ENCODE measurements at regions not wholly inside any gene's neighbourhood (a gene's known extent, or its start where the extent isn't known, plus 50 kb on each side); places are given as distances from the start of the nearest gene placed in this dataset.

DNA sequence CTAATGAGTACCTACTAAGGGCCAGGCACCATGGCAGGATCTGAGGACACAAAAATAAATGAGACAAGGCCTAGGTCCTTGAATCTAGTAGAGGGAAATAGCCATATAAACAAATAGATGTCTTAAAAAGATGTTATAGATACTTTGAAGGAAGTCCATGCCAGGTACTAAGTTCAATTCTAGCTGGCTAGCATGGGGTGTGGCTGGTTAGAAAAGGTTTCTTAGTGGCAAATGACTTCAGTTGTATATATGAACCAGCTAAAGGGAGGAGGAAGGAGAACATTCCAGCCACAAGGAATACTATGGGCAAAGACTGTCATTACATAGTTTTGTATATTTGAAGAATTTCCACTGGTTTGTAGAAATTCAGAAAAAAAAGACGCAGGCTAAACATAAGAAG is 133.6 kb upstream of the BMP4 start:
- DNase-seq (ENCODE audit: low spot score): no peak

DNA sequence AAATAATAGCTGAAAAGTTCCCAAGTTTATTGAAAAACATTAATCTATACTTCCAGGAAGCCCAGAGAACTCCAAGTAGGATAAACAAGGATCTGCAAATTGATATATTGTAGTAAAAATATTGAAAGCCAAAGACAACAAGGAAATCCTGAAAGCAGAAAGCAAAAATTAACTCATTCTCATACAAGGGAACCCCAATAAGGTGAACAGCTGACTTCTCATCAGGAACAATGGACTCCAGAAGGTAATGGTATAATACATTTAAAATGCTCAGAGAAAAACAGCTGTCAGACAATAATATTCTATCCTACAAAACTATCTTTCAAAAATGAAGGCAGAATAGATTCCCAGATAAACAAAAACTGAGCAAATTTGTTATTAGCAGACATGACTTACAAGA is 138.1 kb upstream of the BMP4 start:
- FAIRE-seq: no peak
- DNase-seq (ENCODE audit: low spot score): no peak

More for the DNA sequence above, 133.6 kb upstream of the BMP4 start:
- FAIRE-seq: no peak

DNA sequence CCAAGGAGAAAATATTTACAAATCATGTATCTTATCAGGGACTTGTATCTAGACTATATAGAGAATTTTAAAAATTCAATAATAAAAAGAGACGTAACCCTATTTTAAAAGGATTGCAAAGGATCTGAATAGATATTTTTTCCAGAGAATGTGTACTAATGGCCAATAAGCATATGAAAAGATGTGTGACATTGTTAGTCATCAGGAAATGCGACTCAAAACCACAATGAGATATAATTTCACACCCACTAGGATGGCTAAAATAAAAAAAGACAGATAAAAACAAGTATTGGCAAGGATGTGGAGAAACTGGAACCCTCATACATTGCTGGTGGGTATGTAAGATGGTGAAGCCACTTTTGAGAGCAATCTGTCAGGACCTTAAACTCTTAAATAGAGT is 141.9 kb upstream of the BMP4 start:
- DNase-seq (ENCODE audit: low spot score): no peak
- FAIRE-seq: no peak

DNA sequence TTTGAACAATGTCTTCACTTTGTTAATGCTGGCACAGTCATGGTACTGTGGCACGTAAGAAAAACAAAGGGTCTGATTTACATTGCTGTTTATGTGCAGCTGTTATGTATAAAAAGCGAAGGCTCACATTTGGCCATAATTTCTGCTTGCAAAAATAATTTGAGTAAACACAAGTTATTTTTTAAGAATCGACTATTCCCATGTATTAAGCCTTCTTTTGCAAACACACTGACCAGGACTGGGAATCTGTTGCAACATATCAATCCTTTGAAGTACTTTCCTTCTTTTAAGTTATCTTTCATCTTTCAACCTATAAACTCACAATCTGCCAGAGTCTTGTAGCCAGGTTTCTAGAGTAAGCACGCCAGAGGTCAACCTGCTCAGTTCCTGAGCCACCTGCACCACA is 145.4 kb upstream of the BMP4 start:
- DNase-seq (ENCODE audit: low spot score): no peak
- no peak for FAIRE-seq

DNA sequence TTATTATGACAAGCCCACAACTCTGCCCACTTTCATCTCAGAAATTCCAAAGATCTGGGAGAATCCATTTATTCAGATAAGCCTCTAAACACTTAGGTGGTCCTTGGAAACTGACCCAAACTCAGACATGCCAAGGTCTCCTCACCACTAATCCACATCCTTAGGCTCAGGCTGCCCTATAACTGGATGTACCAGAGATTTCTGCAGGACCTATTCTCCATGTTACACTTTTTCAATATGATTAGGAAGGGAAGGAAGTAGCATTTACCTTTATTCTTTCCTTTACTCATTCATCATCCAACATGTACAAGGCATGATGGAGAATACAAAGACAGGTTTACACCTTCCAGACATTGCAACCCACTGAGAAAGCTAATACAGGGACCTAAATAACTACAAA is 145.9 kb upstream of the BMP4 start:
- no peak for FAIRE-seq
- DNase-seq (ENCODE audit: low spot score): no peak

DNA sequence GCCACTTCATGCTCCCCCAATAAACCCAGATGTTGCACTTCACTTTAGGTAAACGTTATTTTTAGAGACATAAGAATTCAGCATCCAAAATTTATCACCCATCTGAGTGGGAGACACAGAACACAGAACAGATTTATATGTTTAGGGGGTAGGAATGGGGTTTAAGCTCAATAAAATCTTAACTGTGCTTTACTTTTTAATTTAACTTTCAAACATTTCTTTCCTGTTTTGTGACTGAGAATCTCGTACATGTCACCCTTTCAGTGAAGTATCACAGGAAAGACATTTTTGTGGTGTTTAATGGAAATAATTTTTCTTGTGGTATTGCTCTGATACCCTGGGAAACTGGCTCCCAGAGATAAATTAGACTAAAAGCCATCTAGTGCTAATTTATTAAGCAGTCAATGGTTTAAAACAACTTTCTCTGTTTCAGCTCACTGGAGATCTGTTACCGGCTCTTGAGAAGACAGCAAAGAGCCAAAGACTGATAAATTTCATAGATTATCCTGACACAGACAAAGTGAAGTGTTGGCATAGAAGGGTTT is 148.0 kb upstream of the BMP4 start:
- FAIRE-seq: no peak
- no peak for DNase-seq (ENCODE audit: low spot score)

DNA sequence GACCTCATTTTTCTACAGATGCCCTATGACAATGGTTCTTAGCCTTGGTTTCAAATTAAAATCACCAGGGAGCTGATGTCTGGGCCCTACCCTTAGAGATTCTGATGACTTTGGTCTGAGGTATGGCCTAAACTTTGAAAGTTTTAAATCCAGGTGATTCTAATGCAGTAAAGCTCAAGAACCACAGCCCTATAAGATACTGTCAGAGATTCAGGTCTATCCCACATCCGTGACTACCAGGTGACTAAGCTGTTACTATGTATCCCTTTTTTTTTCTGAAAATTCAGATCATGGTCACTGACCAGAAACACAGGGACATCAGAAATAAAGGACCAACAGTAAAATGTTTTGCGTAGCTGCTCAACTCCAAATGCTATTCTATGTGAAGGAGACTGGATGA is 148.8 kb upstream of the BMP4 start:
- no peak for FAIRE-seq
- no peak for DNase-seq (ENCODE audit: low spot score)

DNA sequence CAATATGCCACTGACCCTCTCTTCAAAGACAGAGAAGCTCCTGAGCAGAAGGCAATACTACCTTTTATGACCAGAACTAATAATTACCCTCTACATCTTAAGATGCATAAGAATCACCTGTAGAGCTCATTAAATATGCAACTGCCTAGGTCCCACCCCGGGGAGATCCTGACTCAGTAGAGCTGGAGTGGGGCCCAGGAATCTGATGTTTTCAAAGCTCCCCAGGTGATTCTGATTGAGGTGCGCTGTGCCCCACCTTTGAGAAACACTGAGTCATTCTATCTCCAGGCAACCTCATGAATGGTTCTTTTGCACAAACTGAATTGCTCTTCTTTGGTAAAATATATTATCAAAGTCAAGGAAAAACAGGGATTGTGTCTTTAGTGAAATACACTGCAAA is 149.3 kb upstream of the BMP4 start:
- FAIRE-seq (no peak), DNase-seq (ENCODE audit: low spot score) (no peak)

DNA sequence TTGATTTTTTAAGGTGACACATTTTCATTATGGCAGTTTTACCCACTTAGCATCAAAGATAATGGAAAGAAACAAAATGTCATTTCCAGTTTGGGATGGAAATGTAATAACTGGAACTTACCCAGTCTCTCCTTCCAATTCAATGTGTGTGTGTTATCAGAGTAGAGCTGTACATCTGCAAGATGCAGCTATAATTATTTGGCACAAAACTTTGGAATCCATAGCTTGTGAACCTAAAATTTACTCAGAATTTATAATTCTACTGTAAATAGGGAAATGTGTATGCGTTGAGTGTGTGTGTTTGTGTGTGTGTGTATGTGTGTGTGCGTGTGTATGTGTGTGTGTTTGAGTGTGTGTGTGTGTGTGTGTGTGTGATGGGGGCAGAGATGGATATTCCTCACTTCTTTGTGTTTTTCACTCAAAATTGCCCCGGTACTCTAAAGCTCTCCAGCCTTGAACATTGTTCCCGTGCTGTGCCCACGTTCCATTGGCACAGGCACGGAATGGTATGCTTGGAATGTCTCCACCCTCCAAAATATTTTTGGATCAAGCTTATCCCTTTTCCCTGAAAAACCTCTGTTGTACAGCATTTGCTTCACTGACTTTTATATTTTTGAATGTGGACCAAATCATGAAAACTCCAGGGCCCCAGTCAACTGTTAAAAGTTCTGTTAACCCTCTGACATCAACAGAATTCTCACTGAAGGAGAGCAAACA is 150.2 kb upstream of the BMP4 start:
- FAIRE-seq (no peak), DNase-seq (ENCODE audit: low spot score) (no peak)

DNA sequence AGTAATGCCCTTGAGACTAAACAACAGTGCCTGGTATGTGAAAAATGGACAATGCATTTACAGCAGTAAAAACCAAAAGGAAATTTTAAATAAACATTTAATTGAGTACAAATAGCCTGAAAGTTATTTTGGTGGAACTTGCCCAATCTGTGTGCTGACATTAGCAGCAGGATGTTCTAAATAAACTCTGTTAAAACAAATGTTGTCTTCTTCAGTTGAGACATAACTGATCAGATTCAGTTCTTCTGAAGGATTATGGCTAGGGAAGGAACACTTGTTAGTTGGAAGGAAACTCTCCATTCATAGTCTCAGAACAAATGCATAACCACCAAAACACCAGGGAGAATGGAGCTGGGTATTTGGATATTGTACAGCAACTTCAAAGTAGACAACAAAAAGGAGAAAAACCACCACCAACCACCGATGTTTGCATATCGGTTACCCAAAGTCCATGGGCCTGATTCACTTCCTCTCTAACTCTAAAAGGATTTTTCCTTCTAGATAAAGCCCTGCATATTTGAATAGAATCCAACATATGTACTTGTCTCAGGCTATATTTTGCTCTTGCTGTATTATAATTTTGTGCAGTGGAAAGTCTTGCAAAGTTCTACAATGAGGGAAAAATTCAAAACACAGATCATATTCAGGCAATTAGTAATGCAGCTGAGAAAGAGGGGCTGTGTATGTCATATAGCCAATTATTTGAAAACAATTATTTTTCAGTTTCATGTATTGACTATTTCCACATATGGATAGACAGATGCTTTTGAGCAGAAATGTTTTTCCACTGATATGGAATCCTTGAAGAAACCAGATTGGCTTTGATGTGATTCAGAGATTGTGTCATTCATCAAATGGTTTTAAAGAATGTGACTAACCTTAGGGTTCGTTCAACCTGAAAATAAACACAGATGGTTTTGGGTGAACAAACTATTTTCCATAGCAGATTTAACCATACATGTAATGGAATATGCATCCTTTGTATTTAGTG is 152.2 kb upstream of the BMP4 start:
- FAIRE-seq: peak; percentile 65
- DNase-seq (ENCODE audit: low spot score): peak; percentile 22

DNA sequence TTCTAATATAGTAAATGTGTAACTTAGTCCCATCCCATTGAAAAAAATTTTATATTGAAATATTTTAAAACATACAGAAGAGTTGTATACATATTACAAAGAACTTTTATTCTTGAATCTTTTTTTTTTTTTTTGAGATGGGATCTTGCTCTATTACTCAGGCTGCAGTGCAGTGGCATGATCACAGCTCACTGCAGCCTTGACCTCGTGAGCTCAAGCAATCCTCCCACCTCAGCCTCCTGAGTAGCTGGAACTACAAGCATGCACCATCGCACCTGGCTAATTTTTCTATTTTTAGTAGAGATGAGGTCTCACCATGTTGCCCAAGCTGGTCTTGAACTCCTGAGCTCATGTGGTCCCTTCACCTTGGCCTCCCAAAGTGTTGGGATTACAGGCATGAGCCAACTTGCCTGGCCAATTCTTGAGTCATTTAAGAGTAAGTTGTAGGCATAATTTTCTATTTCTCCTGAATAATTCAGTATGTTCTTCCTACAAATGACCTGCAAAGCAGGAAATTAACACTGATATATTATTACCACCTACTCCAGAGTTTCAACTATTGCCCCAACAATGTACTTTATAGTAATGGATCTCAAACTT is 153.0 kb upstream of the BMP4 start:
- DNase-seq (ENCODE audit: low spot score) (no peak), FAIRE-seq (no peak)

DNA sequence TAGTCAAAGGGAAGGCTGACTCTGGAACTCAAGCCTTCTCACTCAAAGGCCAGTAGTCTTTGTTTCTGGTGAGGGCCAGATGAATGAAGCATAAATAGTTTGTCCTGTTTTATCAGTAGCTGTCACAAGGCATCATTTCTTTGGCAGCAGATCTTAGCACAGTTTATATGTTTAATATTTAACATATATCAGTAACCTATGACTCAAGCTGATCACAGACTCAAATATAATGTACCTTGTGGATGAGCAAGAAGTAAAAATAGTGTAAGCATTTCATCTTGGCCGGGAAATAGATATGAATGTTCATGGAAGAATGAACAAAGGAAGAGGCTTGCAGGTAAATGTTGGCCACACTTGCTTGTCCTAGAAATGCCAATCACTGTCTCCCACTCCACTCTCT is 158.3 kb upstream of the BMP4 start:
- FAIRE-seq: no peak
- DNase-seq (ENCODE audit: low spot score): no peak

DNA sequence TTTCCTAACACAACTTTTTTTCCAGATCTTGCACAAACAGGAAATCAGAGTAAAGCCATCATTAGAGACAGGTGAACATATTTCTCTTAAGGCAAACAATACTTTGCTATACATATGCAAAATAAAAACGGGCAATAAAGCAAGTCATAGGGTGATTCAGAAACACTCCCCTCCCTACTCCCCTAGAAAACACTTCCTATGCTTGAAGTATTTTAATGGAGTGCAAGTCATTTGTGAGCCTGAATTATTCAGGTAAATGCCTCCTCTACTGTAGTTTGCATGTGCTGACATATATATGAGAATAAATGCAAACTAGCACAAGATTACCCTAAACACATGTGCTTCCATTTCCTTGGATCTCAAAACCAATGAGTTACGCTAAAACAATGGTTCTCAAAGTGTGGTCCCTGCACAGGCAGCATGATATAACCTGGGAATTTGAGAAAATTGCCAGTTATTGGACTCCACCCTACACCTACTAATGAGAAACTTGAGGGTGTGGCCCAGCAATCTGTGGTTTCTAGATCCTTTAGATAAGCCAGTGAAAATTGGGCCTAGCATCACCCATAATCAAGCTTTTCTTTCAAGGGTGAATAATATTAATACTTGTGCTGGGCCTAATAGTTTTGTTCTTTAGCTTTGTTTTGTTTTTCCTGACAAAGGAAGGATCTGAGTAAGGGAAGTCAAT is 159.7 kb upstream of the BMP4 start:
- DNase-seq (ENCODE audit: low spot score) (no peak), FAIRE-seq (no peak)

DNA sequence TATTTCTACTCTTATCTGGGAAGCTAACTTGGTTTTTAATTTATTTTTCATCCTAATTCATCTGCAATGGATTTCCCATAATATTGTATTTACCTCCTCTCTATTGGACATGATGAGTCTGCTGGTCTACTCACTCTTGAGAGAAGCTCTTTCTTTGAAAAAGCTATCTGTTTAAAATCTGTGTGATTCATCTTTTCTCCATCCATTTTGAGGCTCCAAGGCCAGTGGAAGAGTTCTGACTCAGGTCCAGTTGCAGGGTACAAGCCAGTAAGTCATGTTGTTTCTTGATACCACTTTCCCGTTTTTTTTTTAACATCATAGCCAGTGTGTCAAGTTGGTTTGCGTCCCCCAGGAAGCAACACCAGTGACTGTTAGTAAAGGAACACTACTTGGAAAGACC is 160.3 kb upstream of the BMP4 start:
- FAIRE-seq (no peak), DNase-seq (ENCODE audit: low spot score) (no peak)

DNA sequence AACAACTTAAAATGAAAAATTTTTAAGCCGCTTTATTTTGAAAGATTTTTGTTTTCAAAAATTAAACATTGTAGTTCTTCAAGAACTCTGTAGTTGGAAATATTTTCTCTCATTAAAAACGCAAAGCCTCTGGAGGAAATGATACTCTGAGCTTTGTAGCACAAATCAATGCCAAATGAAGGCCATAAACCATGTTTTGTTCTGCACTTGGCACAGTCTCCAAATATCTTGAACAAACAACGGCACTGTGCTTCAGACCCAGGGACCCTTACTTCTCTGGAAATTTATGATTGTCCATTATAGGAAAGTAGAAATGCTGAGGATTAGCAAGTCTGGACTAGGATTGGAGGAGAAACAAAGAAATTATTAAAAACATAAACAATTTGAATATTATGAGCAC is 160.8 kb upstream of the BMP4 start:
- no peak for FAIRE-seq
- DNase-seq (ENCODE audit: low spot score): no peak

DNA sequence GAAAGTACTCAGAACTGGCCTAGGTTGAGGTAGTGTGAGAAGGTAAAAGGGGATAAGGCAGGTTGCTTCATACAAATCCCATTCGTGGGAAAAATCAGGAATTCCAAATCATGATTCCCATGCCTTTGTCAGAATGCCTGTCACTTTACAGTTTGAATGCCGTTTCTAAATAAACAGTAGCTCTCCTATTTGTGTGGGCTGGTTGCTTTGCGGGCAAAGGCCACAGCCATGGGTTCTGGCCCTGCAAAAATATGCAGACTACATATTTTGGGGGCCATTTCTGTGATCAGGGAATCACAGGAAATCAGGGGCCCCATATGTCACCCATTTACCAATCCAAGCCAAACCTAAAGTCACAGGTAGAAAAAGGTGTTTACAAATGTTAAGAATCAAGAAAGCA is 161.3 kb upstream of the BMP4 start:
- no peak for FAIRE-seq
- no peak for DNase-seq (ENCODE audit: low spot score)

DNA sequence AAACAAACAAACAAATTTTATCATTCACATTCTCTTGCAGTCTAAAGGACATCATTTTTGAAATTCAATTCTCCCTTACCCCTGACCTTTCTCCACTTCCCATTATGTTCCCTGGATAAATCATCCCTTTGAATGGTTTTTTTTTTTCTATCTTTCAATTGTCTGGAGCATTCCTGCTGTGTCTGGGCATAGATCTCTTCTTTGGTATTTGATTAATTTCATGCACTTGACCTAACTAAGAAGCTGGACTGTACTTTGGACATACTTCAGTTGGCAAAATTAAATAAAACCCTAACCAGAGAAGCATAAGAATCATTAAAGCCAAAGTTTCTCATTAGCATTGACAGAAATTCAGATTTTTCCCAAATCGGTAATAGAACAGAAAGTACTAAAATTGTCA is 163.6 kb upstream of the BMP4 start:
- FAIRE-seq (no peak), DNase-seq (ENCODE audit: low spot score) (no peak)

DNA sequence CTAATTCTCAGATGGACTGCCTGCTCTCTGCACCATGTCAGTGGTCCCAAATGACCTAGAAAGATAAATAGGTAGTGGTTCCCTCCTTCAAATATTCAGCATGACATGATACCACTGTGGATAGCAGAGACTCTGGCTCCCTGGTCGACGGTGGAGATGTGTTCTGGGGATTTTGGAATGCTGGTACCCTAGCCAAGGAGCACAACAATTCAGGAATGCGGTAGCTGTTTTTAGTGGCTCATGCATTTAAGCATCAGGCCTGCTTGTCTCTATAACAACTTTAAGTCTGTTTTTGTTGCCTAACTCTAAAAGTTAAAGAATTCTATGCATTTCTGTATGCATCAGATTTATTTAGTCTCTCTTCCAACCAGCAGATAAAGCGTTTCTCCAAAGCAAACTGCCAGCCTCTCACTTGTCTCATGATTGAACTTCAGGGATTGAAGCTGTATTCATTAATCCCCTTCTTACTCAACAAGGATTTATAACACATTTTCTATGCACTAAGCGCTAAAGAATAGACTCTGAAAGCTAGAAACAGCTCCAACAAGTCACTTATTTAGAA is 164.9 kb upstream of the BMP4 start:
- DNase-seq (ENCODE audit: low spot score) (no peak), FAIRE-seq (no peak)

DNA sequence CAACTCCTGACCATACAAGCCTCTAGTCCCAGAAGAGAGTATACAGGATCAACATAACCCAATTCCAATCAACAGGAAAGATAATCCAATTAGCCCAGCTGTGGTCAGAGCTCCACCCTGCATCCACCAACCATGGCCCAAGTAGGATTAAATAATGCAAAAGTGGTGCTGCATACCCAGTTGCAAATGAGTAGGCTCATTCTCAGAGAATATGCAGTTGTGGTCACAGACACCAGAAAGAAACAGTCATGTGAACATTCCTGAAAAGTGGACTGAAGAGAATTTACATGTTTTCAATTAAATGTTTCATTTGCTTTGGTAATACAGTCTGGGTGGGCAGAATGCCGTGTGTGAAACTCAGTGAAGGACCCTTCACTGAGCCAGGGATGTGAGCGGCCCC is 167.2 kb upstream of the BMP4 start:
- FAIRE-seq: no peak
- no peak for DNase-seq (ENCODE audit: low spot score)

DNA sequence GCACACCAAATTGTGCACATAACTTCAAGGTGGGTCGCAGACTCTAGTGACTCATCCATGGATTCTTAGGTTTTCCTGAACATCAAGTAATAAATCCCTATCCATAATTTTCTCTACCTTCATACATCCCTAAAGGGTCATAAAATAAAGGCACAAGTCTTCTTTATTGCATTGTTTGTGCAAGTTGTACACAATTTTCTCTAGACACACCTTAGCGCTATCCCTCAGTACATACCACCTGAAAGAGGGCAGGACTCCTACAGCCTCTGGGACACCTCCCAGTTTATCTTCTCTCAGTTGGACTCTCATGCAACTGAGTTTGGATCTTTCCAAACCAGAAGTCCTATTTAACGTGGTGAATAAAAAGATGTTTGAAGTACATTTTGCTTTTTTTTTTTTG is 168.5 kb upstream of the BMP4 start:
- DNase-seq (ENCODE audit: low spot score) (no peak), FAIRE-seq (no peak)

DNA sequence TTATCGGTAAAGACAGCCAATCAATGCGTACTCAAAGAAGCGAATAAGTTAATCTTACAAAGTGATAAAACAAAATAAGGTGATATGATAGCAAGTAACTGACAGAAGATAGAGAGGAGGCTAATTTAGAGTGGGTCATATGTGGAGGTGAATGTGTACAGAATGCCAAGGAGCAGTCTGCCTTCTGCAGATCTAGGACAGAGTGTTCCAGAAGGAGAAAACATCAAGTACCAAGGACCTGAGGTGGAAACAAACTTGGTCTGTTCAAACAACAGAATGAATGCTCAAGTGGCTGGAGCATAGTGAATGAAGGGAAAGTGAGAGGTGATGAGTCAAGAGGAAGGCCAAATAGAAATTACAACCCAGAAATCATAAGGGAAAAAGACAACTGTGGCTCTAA is 170.3 kb upstream of the BMP4 start:
- no peak for DNase-seq (ENCODE audit: low spot score)
- FAIRE-seq: no peak

Data from RCC 7860 (cell line).